Neuronal stem cell (in vitro differentiated cells): ENCODE measurements at regions not wholly inside any gene's neighbourhood (a gene's known extent, or its start where the extent isn't known, plus 50 kb on each side); places are given as distances from the start of the nearest gene placed in this dataset.

Experiments
- DNase-seq: peaks from one replicate; pipeline ENCODE4 v3.0.0-alpha.2; 2013; ENCODE audit warnings: low spot score
- H2AFZ ChIP-seq: one replicate; pipeline ENCODE4 v1.6.1; 2013; ENCODE audit warnings: mild to moderate bottlenecking, low read length, inconsistent platforms
- H2AK5ac ChIP-seq: 2 replicates; pipeline ENCODE4 v1.6.1; 2013; ENCODE audit warnings: low read depth, mild to moderate bottlenecking, inconsistent platforms, low read length, moderate library complexity, mixed read lengths
- H2BK120ac ChIP-seq: 2 replicates; pipeline ENCODE4 v1.6.1; 2013; ENCODE audit warnings: low read depth, mild to moderate bottlenecking, inconsistent platforms, low read length, moderate library complexity, mixed read lengths
- H2BK12ac ChIP-seq: one replicate; pipeline ENCODE4 v1.6.1; 2013; ENCODE audit warnings: low read length, inconsistent platforms
- H2BK15ac ChIP-seq: 2 replicates; pipeline ENCODE4 v1.6.1; 2013; ENCODE audit warnings: mild to moderate bottlenecking, low read length, inconsistent platforms, mixed read lengths
- H2BK5ac ChIP-seq: one replicate; pipeline ENCODE4 v1.6.1; 2013; ENCODE audit warnings: inconsistent platforms, mild to moderate bottlenecking, low read length, moderate library complexity
- H3K14ac ChIP-seq: one replicate; pipeline ENCODE4 v1.6.1; 2013; ENCODE audit warnings: low read length, inconsistent platforms
- H3K18ac ChIP-seq: 2 replicates; pipeline ENCODE4 v1.6.1; 2013; ENCODE audit warnings: low read length, inconsistent platforms
- H3K23ac ChIP-seq: 2 replicates; pipeline ENCODE4 v1.6.1; 2013; ENCODE audit warnings: low read depth, mild to moderate bottlenecking, mixed read lengths, low read length, inconsistent platforms; ENCODE audit not compliant: poor library complexity
- H3K27ac ChIP-seq: replicated peaks from 3 replicates; pipeline ENCODE4 v1.5.1; 2013; ENCODE audit warnings: low read length, inconsistent platforms
- H3K27me3 ChIP-seq, 3 experiments: 2 replicates each; pipeline ENCODE4 v1.6.1; 2013; ENCODE audit warnings: low read length in 3 of 3, mild to moderate bottlenecking in 2 of 3, inconsistent platforms in 1 of 3, low read depth in 1 of 3, mixed read lengths in 1 of 3, moderate library complexity in 1 of 3; ENCODE audit not compliant: control insufficient read depth in 3 of 3, insufficient read depth in 3 of 3
- H3K36me3 ChIP-seq, 2 donors: replicated peaks in 1 of 2; 2 replicates each; pipeline ENCODE4 v1.6.1; 2013; ENCODE audit warnings: low read length in 2 of 2; ENCODE audit not compliant: control insufficient read depth in 2 of 2, insufficient read depth in 2 of 2
- H3K4ac ChIP-seq: 2 replicates; pipeline ENCODE4 v1.6.1; 2013; ENCODE audit warnings: inconsistent platforms, mild to moderate bottlenecking, low read length, moderate library complexity
- H3K4me1 ChIP-seq, 2 donors: 1 replicate in 1 of 2; 2 replicates in 1 of 2; pipeline ENCODE4 v1.6.1; 2013; ENCODE audit warnings: low read length in 2 of 2, low read depth in 1 of 2; ENCODE audit not compliant: control insufficient read depth in 2 of 2, insufficient read depth in 1 of 2
- H3K4me2 ChIP-seq: one replicate; pipeline ENCODE4 v1.6.1; 2013; ENCODE audit warnings: mild to moderate bottlenecking, low read length, inconsistent platforms; ENCODE audit not compliant: insufficient read depth, poor library complexity, severe bottlenecking
- H3K4me3 ChIP-seq, 2 donors: 2 replicates each; pipeline ENCODE4 v1.5.1; 2013; ENCODE audit warnings: low read length in 2 of 2, mild to moderate bottlenecking in 2 of 2, inconsistent platforms in 1 of 2, moderate library complexity in 1 of 2
- H3K79me1 ChIP-seq: one replicate; pipeline ENCODE4 v1.6.1; 2013; ENCODE audit warnings: low read depth, mild to moderate bottlenecking, inconsistent platforms, low read length, moderate library complexity
- H3K9ac ChIP-seq: one replicate; pipeline ENCODE4 v1.6.1; 2013; ENCODE audit warnings: mild to moderate bottlenecking, low read depth, low read length, inconsistent platforms; ENCODE audit not compliant: poor library complexity
- H3K9me3 ChIP-seq, 2 donors: replicated peaks in 1 of 2; 2 replicates each; pipeline versions ENCODE3 to v1.6.1; 2013; ENCODE audit warnings: low read length in 2 of 2, mild to moderate bottlenecking in 2 of 2, inconsistent platforms in 1 of 2, low read depth in 1 of 2, mixed read lengths in 1 of 2, moderate library complexity in 1 of 2; ENCODE audit not compliant: control insufficient read depth in 2 of 2, insufficient read depth in 1 of 2
- H4K8ac ChIP-seq: one replicate; pipeline ENCODE4 v1.6.1; 2013; ENCODE audit warnings: low read depth, mild to moderate bottlenecking, inconsistent platforms, low read length, moderate library complexity
- H4K91ac ChIP-seq: one replicate; pipeline ENCODE4 v1.6.1; 2013; ENCODE audit warnings: low read length, low read depth, mild to moderate bottlenecking, inconsistent platforms; ENCODE audit not compliant: poor library complexity
- WGBS, 2 donors: extraction: QIAGEN DNeasy Blood & Tissue Kit; methylation state at CpG; one replicate each; pipeline ENCODE4 v1.1.7; 2013; ENCODE audit warnings: missing lambda C conversion rate in 2 of 2, mixed read lengths in 1 of 2; ENCODE audit not compliant: insufficient read length in 2 of 2, insufficient replicate concordance in 1 of 2; ENCODE audit errors: extremely low coverage in 2 of 2; 5-methylcytosine and 5-hydroxymethylcytosine counted together

- no peak overlapping the region for H3K14ac ChIP-seq
- H2BK15ac ChIP-seq, result no peak overlapping the region
- no peaks in the 10 kb centered on the region for H3K9me3 ChIP-seq
- H3K36me3 ChIP-seq, result no peaks in the 10 kb centered on the region
- H4K8ac ChIP-seq, result no peak overlapping the region
- no CpG with 5 or more reads among the region's 2 CpGs for WGBS, 2 donors
- no peak overlapping the region for H2BK120ac ChIP-seq
- no peak overlapping the region for H3K9ac ChIP-seq
- no peak for DNase-seq
- H3K4ac ChIP-seq, result no peak overlapping the region
- no peak overlapping the region for H3K18ac ChIP-seq
- no peaks in the 10 kb centered on the region for H3K79me1 ChIP-seq
- H3K27ac ChIP-seq, result no peak overlapping the region
- H2BK5ac ChIP-seq, result no peak overlapping the region
- H3K4me1 ChIP-seq, result no peaks in the 10 kb centered on the region
- no peak overlapping the region for H3K4me3 ChIP-seq
- no peak overlapping the region for H2AK5ac ChIP-seq
- H3K4me2 ChIP-seq, result no peak overlapping the region
- H2AFZ ChIP-seq, result no peak overlapping the region
- H2BK12ac ChIP-seq, result no peak overlapping the region
- no peaks in the 10 kb centered on the region for H3K27me3 ChIP-seq
- H4K91ac ChIP-seq, result no peak overlapping the region
- H3K23ac ChIP-seq, result no peak overlapping the region
Measured at GRCh38 chr2:83630351-83630750, 828.7 kb downstream of the SUCLG1 start.

- Histone ChIP-seq H2BK5ac (no peak overlapping the region), H4K8ac (no peak overlapping the region), H3K14ac (no peak overlapping the region), H4K91ac (no peak overlapping the region), H3K4ac (no peak overlapping the region), H3K36me3 (no peaks in the 10 kb centered on the region), H2AK5ac (no peak overlapping the region), H3K4me1 (no peaks in the 10 kb centered on the region), H3K27ac (no peak overlapping the region), H2BK12ac (no peak overlapping the region), H2BK15ac (no peak overlapping the region), H3K9me3 (peaks cover 0 to 4% of the 10 kb centered on the region in 2 donors), H3K23ac (no peak overlapping the region), H3K4me2 (no peak overlapping the region), H3K4me3 (no peak overlapping the region), H3K9ac (no peak overlapping the region), H2AFZ (no peak overlapping the region), H3K18ac (no peak overlapping the region), H3K79me1 (no peaks in the 10 kb centered on the region), H3K27me3 (no peaks in the 10 kb centered on the region), H2BK120ac (no peak overlapping the region)
- DNase-seq, result no peak
- 100% methylated on average over 1 of the region's 4 CpGs for WGBS, 2 donors
Measured at GRCh38 chr2:83615511-83615910, 843.6 kb downstream of the SUCLG1 start.

DNA sequence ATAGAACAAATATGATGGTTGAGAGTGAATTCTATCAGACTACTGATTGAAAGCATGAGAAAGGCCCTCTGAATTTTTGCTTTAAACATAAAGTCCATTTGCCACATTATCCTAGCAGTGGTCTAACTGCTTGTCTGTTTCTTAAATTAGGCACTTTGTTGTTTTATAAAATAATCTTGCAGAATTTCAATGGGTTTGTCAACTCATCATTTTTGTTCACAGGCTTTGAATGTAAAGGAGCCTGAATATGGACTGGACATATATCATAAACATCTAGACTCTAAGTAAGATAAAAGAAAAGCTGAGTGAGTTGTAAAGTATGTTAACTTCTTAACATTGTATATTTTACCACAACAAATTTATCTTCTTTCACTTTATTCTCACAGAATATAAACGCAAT is 845.9 kb downstream of the SUCLG1 start:
- no peak overlapping the region for H2BK120ac ChIP-seq
- H3K79me1 ChIP-seq, result no peaks in the 10 kb centered on the region
- H3K4me3 ChIP-seq, result no peak overlapping the region
- H3K9ac ChIP-seq, result no peak overlapping the region
- no peak for DNase-seq
- H3K23ac ChIP-seq, result no peak overlapping the region
- no peak overlapping the region for H2BK5ac ChIP-seq
- no peak overlapping the region for H3K14ac ChIP-seq
- no peak overlapping the region for H2BK15ac ChIP-seq
- H3K36me3 ChIP-seq, result no peaks in the 10 kb centered on the region
- WGBS, 2 donors, result no CpG with 5 or more reads among the region's 1 CpG
- no peak overlapping the region for H2AK5ac ChIP-seq
- H3K4me1 ChIP-seq, result no peaks in the 10 kb centered on the region
- H3K18ac ChIP-seq, result no peak overlapping the region
- no peak overlapping the region for H3K4me2 ChIP-seq
- H3K4ac ChIP-seq, result no peak overlapping the region
- no peak overlapping the region for H4K8ac ChIP-seq
- H4K91ac ChIP-seq, result no peak overlapping the region
- no peak overlapping the region for H3K27ac ChIP-seq
- no peaks in the 10 kb centered on the region for H3K27me3 ChIP-seq
- H2AFZ ChIP-seq, result no peak overlapping the region
- no peak overlapping the region for H2BK12ac ChIP-seq
- H3K9me3 ChIP-seq, result no peaks in the 10 kb centered on the region

DNA sequence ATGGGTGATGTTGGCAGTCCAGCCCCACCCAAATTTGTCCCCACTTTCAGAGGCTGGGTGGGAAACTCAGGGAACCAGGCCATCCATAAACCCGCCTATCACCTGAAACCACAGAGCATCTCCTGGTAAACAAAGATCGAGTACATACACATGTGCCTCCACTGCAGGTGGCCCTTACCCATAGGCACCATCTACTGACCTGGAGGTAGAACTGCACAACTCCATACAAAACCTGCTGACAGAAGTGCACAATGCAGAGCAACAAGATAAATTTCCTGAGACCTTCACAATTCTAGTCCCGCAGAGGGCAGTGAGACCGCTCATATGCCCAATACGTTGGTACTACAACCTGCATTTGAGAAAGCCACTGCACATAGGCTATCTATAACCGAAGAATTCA is 856.3 kb downstream of the SUCLG1 start:
- H4K8ac ChIP-seq, result no peak overlapping the region
- no peak overlapping the region for H4K91ac ChIP-seq
- no peak overlapping the region for H3K9ac ChIP-seq
- H3K4ac ChIP-seq, result no peak overlapping the region
- no peak overlapping the region for H3K27ac ChIP-seq
- no peak overlapping the region for H3K14ac ChIP-seq
- DNase-seq, result no peak
- no peak overlapping the region for H2AK5ac ChIP-seq
- H3K27me3 ChIP-seq, result no peaks in the 10 kb centered on the region
- H2AFZ ChIP-seq, result no peak overlapping the region
- H3K4me2 ChIP-seq, result no peak overlapping the region
- no peak overlapping the region for H2BK12ac ChIP-seq
- no peak overlapping the region for H2BK15ac ChIP-seq
- WGBS, 2 donors, result no CpG with 5 or more reads among the region's 6 CpGs
- no peak overlapping the region for H3K23ac ChIP-seq
- H3K4me1 ChIP-seq, result no peaks in the 10 kb centered on the region
- no peak overlapping the region for H3K18ac ChIP-seq
- H2BK120ac ChIP-seq, result no peak overlapping the region
- H3K79me1 ChIP-seq, result no peaks in the 10 kb centered on the region
- no peak overlapping the region for H3K4me3 ChIP-seq
- H3K9me3 ChIP-seq, result peaks cover 0 to 2% of the 10 kb centered on the region in 2 donors
- no peaks in the 10 kb centered on the region for H3K36me3 ChIP-seq
- H2BK5ac ChIP-seq, result no peak overlapping the region
